Ishikawa (cell line): ENCODE measurements at regions not wholly inside any gene's neighbourhood (a gene's known extent, or its start where the extent isn't known, plus 50 kb on each side); places are given as distances from the start of the nearest gene placed in this dataset.

Source experiments
- CEBPB ChIP-seq: IDR thresholded peaks from 2 replicates; pipeline ENCODE4 v1.6.1; 2012
- CREB1 ChIP-seq: IDR thresholded peaks from 2 replicates; pipeline ENCODE4 v1.6.1; 2012; ENCODE audit warnings: low read depth
- EGR1 ChIP-seq: IDR thresholded peaks from 2 replicates; pipeline ENCODE4 v1.6.1; 2012
- EP300 ChIP-seq: IDR thresholded peaks from 2 replicates; pipeline ENCODE4 v1.6.1; 2012; ENCODE audit warnings: borderline replicate concordance
- FOXM1 ChIP-seq: IDR thresholded peaks from 2 replicates; pipeline ENCODE4 v1.6.1; 2012; ENCODE audit warnings: low read depth, borderline replicate concordance
- MAX ChIP-seq: IDR thresholded peaks from 2 replicates; pipeline ENCODE4 v1.6.1; 2012
- NFIC ChIP-seq: IDR thresholded peaks from 2 replicates; pipeline ENCODE4 v1.6.1; 2012
- RAD21 ChIP-seq: IDR thresholded peaks from 2 replicates; pipeline ENCODE4 v1.6.1; 2012; ENCODE audit warnings: low read depth
- REST ChIP-seq: IDR thresholded peaks from 2 replicates; pipeline ENCODE4 v1.6.1; 2012; ENCODE audit warnings: low read depth, mild to moderate bottlenecking
- TAF1 ChIP-seq: IDR thresholded peaks from 2 replicates; pipeline ENCODE4 v1.6.1; 2012; ENCODE audit warnings: low read depth, mild to moderate bottlenecking
- TCF12 ChIP-seq: IDR thresholded peaks from 2 replicates; pipeline ENCODE4 v1.6.1; 2012; ENCODE audit warnings: low read depth
- TEAD4 ChIP-seq: IDR thresholded peaks from 2 replicates; pipeline ENCODE4 v1.6.1; 2012
- USF1 ChIP-seq: IDR thresholded peaks from 2 replicates; pipeline ENCODE4 v1.6.1; 2012
- YY1 ChIP-seq: IDR thresholded peaks from 2 replicates; pipeline ENCODE4 v1.6.1; 2012; ENCODE audit warnings: low read depth
- ZBTB7A ChIP-seq: IDR thresholded peaks from 2 replicates; pipeline ENCODE4 v1.6.1; 2012; ENCODE audit warnings: low read depth

- TF ChIP-seq USF1 (no peak), CEBPB (no peak), EP300 (no peak), TEAD4 (no peak), REST (no peak), CREB1 (no peak), TCF12 (no peak), EGR1 (no peak), NFIC (no peak), MAX (no peak), FOXM1 (no peak), RAD21 (no peak), TAF1 (no peak), ZBTB7A (no peak), YY1 (no peak)
Measured at GRCh38 chr4:119765469-119765868, 136.9 kb upstream of the PDE5A start.

- no peak for TF ChIP-seq CREB1
- no peak for TF ChIP-seq EGR1
- no peak for TF ChIP-seq TEAD4
- TF ChIP-seq TCF12 = no peak
- no peak for TF ChIP-seq TAF1
- TF ChIP-seq CEBPB = no peak
- no peak for TF ChIP-seq EP300
- TF ChIP-seq REST = no peak
- TF ChIP-seq FOXM1 = no peak
- no peak for TF ChIP-seq MAX
- TF ChIP-seq ZBTB7A = no peak
- TF ChIP-seq RAD21 = no peak
- TF ChIP-seq YY1 = no peak
- TF ChIP-seq USF1 = no peak
- TF ChIP-seq NFIC = no peak
Measured at GRCh38 chr4:119763386-119763785, 134.8 kb upstream of the PDE5A start.

GRCh38 chr4:119755599-119755998 lies 127.0 kb upstream of the PDE5A start:
- TF ChIP-seq ZBTB7A = no peak
- TF ChIP-seq FOXM1 = no peak
- TF ChIP-seq TAF1 = no peak
- TF ChIP-seq NFIC = no peak
- TF ChIP-seq CREB1 = no peak

GRCh38 chr4:119752936-119753335 lies 124.3 kb upstream of the PDE5A start:
- TF ChIP-seq EP300 (no peak), NFIC (no peak), TEAD4 (no peak), RAD21 (no peak), CREB1 (no peak), YY1 (no peak), CEBPB (no peak), TAF1 (no peak)

GRCh38 chr4:119750771-119751170 lies 122.2 kb upstream of the PDE5A start:
- no peak for TF ChIP-seq CEBPB
- no peak for TF ChIP-seq EGR1
- TF ChIP-seq RAD21 = no peak
- TF ChIP-seq TEAD4 = no peak
- TF ChIP-seq CREB1 = no peak
- no peak for TF ChIP-seq USF1
- TF ChIP-seq YY1 = no peak
- TF ChIP-seq EP300 = no peak
- TF ChIP-seq NFIC = no peak
- TF ChIP-seq TCF12 = no peak

GRCh38 chr4:119750048-119750447 lies 121.4 kb upstream of the PDE5A start:
- TF ChIP-seq MAX (no peak), TEAD4 (no peak), EGR1 (no peak), CEBPB (no peak), TCF12 (no peak), EP300 (no peak), YY1 (no peak), USF1 (no peak), FOXM1 (no peak), NFIC (no peak), ZBTB7A (no peak), RAD21 (no peak), CREB1 (no peak), REST (no peak), TAF1 (no peak)
